OCI-LY1 (cell line): ENCODE measurements at regions not wholly inside any gene's neighbourhood (a gene's known extent, or its start where the extent isn't known, plus 50 kb on each side); places are given as distances from the start of the nearest gene placed in this dataset.

Source experiments
- CTCF ChIP-seq: fragments of 200-600 bp; sonication (generic), shearing (Covaris generic); IDR thresholded peaks from 2 replicates; pipeline ENCODE4 v1.5.1; 2017; ENCODE audit warnings: mild to moderate bottlenecking, antibody characterized with exemption, low read length, moderate library complexity, mixed read lengths
- EZH2 ChIP-seq: fragments of 200-600 bp; sonication (generic), shearing (Covaris generic); IDR thresholded peaks from 2 replicates; pipeline ENCODE4 v1.8.0; 2017; ENCODE audit warnings: borderline replicate concordance, mixed run types, mild to moderate bottlenecking, antibody characterized with exemption, low read length, moderate library complexity, mixed read lengths

- no peak for TF ChIP-seq CTCF
- TF ChIP-seq EZH2: no peak
Observed at GRCh38 chr18:70453058-70453775, 164.4 kb downstream of the SOCS6 start.
